Activated B cell treated with CpG ODN at 0.5 μM for 24 hours (primary cell): ENCODE measurements at regions not wholly inside any gene's neighbourhood (a gene's known extent, or its start where the extent isn't known, plus 50 kb on each side); places are given as distances from the start of the nearest gene placed in this dataset.
A peak's percentile ranks its signal among the peaks of the same experiment; 100 is the strongest.

Experiments used
- ATAC-seq: fragments of 200-7000 bp; cut with Tn5 transposase; one replicate; pipeline ENCODE4 v1.10.0; 2021; ENCODE audit warnings: low read depth, mild to moderate bottlenecking, moderate library complexity
- CTCF ChIA-PET: fragments of 350-600 bp; sonication (Branson Sonifier 250); formaldehyde crosslinking; loops from one replicate; lab custom pipeline; 2021; ENCODE audit warnings: antibody characterized with exemption; lab: Charles Lee
- POLR2A ChIA-PET: fragments of 350-600 bp; sonication (Branson Sonifier 250); formaldehyde crosslinking; loops from one replicate; lab custom pipeline; 2021; ENCODE audit warnings: antibody characterized with exemption; lab: Charles Lee
- DNase-seq: peaks from one replicate; pipeline ENCODE4 v3.0.0; 2022
- H3K27ac Mint-ChIP-seq: one replicate; pipeline ENCODE4 v1.8.0; 2020; ENCODE audit warnings: mixed read lengths
- H3K27me3 Mint-ChIP-seq: one replicate; pipeline ENCODE4 v1.8.0; 2021; ENCODE audit warnings: mixed read lengths
- H3K36me3 Mint-ChIP-seq: one replicate; pipeline ENCODE4 v1.8.0; 2021; ENCODE audit warnings: low read depth, mixed read lengths
- H3K4me1 Mint-ChIP-seq: one replicate; pipeline ENCODE4 v1.8.0; 2021; ENCODE audit warnings: mixed read lengths
- H3K4me3 Mint-ChIP-seq: one replicate; pipeline ENCODE4 v1.8.0; 2020; ENCODE audit warnings: mild to moderate bottlenecking, mixed read lengths
- H3K9me3 Mint-ChIP-seq: one replicate; pipeline ENCODE4 v1.8.0; 2020; ENCODE audit warnings: mixed read lengths
- intact Hi-C: fragments of 100-400 bp; cut with micrococcal nuclease; formaldehyde crosslinking; loops from one replicate; pipeline ENCODE4 v1.15.1; 2024
- TF ChIP-seq, protein P1 (sequence below): fragments of 200-600 bp; IDR thresholded peaks from one replicate; pipeline ENCODE4 v1.8.0; 2022; ENCODE audit warnings: antibody characterized with exemption, mild to moderate bottlenecking

DNA sequence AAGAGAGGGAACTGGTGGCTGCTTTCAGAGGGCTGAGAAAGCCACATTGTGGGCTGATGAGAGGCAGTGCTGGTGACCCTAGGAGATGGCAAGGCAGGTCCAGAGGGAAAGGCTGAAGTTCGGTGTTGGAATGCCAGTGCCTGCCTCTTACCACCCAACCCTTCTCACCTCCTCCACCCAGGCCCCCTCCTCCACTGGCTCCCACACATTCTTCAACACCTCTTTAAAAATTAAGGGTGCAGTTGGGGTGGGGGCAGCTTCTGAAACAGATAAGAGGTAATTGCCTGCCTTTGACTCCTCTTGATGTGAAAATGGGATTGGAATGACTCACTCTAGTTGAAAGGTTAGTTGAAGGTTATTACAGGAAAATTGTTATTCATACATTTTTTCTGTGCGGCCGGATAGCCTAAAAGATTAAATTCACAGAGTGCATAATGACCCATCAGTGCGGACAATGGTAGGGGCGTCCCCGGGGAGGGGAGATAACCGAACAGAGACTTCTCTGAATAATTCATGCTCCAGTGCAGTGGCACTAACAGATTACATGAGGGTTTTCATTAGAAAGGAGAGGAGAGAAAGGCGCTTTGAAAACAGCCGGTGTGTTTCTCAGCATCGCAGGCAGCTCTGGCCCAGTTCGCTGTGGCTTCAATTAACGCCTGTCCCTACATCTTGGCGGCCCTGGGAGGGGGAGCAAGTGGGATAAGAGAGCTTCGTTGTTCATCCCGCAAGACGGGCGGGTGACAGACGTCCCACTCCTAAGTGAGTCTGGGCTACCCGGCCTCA, 212.4 kb downstream of the TLE3 start:
- H3K4me1 Mint-ChIP-seq: peaks cover 29% of the 10 kb centered on the region
- TF ChIP-seq, protein P1, sequence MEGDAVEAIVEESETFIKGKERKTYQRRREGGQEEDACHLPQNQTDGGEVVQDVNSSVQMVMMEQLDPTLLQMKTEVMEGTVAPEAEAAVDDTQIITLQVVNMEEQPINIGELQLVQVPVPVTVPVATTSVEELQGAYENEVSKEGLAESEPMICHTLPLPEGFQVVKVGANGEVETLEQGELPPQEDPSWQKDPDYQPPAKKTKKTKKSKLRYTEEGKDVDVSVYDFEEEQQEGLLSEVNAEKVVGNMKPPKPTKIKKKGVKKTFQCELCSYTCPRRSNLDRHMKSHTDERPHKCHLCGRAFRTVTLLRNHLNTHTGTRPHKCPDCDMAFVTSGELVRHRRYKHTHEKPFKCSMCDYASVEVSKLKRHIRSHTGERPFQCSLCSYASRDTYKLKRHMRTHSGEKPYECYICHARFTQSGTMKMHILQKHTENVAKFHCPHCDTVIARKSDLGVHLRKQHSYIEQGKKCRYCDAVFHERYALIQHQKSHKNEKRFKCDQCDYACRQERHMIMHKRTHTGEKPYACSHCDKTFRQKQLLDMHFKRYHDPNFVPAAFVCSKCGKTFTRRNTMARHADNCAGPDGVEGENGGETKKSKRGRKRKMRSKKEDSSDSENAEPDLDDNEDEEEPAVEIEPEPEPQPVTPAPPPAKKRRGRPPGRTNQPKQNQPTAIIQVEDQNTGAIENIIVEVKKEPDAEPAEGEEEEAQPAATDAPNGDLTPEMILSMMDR: no peak
- intact Hi-C loops: no loop called here
- H3K36me3 Mint-ChIP-seq: no peaks in the 10 kb centered on the region
- no peaks in the 10 kb centered on the region for H3K9me3 Mint-ChIP-seq
- no peak overlapping the region for H3K27ac Mint-ChIP-seq
- H3K4me3 Mint-ChIP-seq: no peak overlapping the region
- CTCF ChIA-PET: no interaction called here
- POLR2A ChIA-PET: interaction anchor here (1.3 kb wide), 1 partner anchor 12 kb away, joined by 3 read pairs; no protein-coding TSS in a partner anchor
- H3K27me3 Mint-ChIP-seq: peaks cover 3% of the 10 kb centered on the region
- ATAC-seq (no peak), DNase-seq (no peak)

DNA sequence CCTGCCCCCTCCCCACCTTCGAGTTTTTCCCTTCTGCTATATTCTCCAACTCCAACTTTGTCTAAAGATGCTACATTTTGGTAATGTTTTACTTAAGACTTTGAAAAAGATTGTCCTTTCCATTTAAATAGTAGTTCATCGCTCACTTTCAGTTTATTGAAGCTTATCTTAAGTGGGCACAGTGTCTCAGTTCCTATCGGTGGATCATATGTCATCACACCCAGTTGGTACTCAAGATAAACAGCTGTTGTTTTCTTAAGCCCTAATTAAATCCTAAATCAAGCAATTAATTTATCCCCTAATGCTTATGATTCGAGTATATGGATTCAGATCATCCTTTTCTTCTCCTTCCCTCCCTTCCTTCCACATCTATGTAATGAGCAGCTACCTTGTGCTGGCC, 210.7 kb downstream of the TLE3 start:
- CTCF ChIA-PET: no interaction called here
- peaks cover 3% of the 10 kb centered on the region for H3K27me3 Mint-ChIP-seq
- DNase-seq (no peak), ATAC-seq (no peak)
- TF ChIP-seq, protein P1: no peak
- H3K4me1 Mint-ChIP-seq: peaks cover 13% of the 10 kb centered on the region
- H3K36me3 Mint-ChIP-seq: no peaks in the 10 kb centered on the region
- POLR2A ChIA-PET: interaction anchor here (1.3 kb wide), 1 partner anchor 13 kb away, joined by 3 read pairs; no protein-coding TSS in a partner anchor
- H3K4me3 Mint-ChIP-seq: no peak overlapping the region
- peaks cover 7% of the 10 kb centered on the region for H3K9me3 Mint-ChIP-seq
- H3K27ac Mint-ChIP-seq: peak overlapping the region; percentile 11
- intact Hi-C loops: no loop called here

DNA sequence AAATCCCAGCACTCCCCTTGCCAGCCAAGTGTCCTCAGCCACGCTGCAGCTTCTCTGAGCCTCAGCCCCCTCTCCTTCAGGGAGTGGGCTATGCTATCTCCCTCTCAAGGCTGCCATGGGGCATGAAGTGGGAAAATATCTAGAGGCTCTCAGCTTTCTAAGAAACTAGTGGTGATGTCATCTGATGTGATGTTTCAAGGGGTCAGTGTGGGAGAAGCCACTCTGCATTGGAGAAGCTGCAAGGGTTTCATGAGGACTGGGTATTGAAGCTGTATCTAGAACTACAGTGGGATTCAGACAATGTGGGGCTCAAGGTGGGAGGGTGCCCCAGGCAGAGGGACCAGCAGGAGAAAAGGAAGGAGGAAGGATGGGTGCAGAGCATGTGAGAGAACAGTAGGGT, 210.2 kb downstream of the TLE3 start:
- POLR2A ChIA-PET: no interaction called here
- Mint-ChIP-seq H3K36me3 (no peaks in the 10 kb centered on the region), H3K4me1 (peaks cover 7% of the 10 kb centered on the region), H3K27me3 (peaks cover 3% of the 10 kb centered on the region), H3K9me3 (peaks cover 7% of the 10 kb centered on the region), H3K4me3 (no peak overlapping the region), H3K27ac (no peak overlapping the region)
- ATAC-seq (no peak), DNase-seq (no peak)
- CTCF ChIA-PET: no interaction called here
- intact Hi-C loops: no loop called here
- TF ChIP-seq, protein P1: no peak

DNA sequence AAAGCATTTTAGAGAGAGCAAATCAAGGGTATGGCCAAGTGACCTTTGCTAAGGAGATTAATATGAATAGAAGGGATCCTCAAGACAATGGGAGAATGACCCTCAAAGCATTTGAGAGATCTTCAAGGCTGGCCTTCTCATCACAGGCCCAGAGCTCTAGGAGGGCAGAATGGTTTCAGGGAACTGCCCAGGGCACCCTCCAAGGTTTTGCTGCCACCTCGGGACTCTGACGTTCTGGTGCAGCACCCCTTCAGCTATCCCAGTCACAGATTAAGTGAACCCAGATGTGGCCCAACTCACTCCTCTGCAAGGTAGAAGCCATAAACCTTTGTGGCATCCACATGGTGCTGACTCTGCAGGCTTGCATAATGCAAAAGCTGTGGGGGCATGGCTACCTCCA, 209.3 kb downstream of the TLE3 start:
- peaks cover 7% of the 10 kb centered on the region for H3K9me3 Mint-ChIP-seq
- no peak overlapping the region for H3K4me3 Mint-ChIP-seq
- no peak overlapping the region for H3K27ac Mint-ChIP-seq
- intact Hi-C loops: no loop called here
- TF ChIP-seq, protein P1: no peak
- H3K36me3 Mint-ChIP-seq: no peaks in the 10 kb centered on the region
- DNase-seq: no peak
- peaks cover 1% of the 10 kb centered on the region for H3K4me1 Mint-ChIP-seq
- H3K27me3 Mint-ChIP-seq: peaks cover 8% of the 10 kb centered on the region
- ATAC-seq: no peak
- ChIA-PET POLR2A (no interaction called here), CTCF (interaction anchor here (0.5 kb wide), 1 partner anchor 79 kb away, joined by 3 read pairs; no protein-coding TSS in a partner anchor)

DNA sequence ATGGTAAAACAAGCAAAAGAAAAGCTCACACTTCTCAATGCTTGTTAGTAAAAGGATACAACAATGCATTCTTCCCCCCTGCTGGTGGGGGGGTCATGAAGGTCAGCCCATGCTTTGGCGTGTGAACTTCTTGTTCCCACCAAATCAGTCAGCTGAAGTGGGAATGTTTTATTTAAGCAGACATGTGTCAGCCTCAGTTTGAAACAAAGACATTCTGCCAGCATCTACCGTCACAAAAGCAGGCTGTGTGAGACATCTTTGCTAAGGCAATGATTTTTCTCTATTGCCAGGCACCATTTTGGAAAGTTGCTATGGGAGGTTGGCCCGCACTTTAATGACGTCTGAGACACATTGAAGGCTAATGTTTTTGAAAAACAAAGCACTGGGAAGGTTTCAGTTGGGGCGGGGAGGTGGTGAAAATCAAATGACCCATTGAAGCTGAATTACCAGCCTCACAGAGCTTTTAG, 206.6 kb downstream of the TLE3 start:
- peaks cover 7% of the 10 kb centered on the region for H3K9me3 Mint-ChIP-seq
- ATAC-seq (no peak), DNase-seq (no peak)
- no peak overlapping the region for H3K27ac Mint-ChIP-seq
- intact Hi-C loops: no loop called here
- POLR2A ChIA-PET: interaction anchor here (0.6 to 1.2 kb wide), 2 partner anchors 9 to 10 kb away, joined by 3 read pairs; no protein-coding TSS in a partner anchor
- CTCF ChIA-PET: no interaction called here
- no peak overlapping the region for H3K4me3 Mint-ChIP-seq
- peaks cover 3% of the 10 kb centered on the region for H3K4me1 Mint-ChIP-seq
- H3K36me3 Mint-ChIP-seq: no peaks in the 10 kb centered on the region
- peaks cover 27% of the 10 kb centered on the region for H3K27me3 Mint-ChIP-seq
- TF ChIP-seq, protein P1: no peak
